ENCODE measurements at regions not wholly inside any gene's neighbourhood (a gene's known extent, or its start where the extent isn't known, plus 50 kb on each side); places are given as distances from the start of the nearest gene placed in this dataset.

DNA sequence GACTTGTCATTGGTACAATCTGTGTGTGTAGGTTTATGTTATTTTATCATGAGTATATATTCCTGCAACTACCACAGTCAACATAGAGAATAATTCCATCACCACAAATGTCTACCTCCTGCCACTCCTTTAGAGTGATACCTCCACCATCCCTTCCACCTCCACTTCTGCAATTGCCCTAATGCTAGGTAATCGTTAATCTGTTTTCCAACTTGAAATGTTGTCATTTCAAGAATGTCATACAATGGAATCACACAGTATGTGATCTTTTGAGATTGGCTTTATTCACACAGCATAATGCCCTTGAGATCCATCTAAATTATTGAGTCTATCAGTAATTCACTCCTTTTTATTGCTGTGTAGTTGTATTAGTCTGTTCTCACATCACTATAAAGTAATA lies 414.8 kb upstream of the C16orf82 start:
- DNase-seq, result no peak
- Mint-ChIP-seq H3K4me3 (no peak overlapping the region), H3K36me3 (ENCODE audit: low read depth) (no peaks in the 10 kb centered on the region), H3K9me3 (peaks cover 13% of the 10 kb centered on the region), H3K27ac (no peak overlapping the region), H3K4me1 (peaks cover 12% of the 10 kb centered on the region), H3K27me3 (peaks cover 20% of the 10 kb centered on the region)
- intact Hi-C loops (cut with micrococcal nuclease), result no loop called here

DNA sequence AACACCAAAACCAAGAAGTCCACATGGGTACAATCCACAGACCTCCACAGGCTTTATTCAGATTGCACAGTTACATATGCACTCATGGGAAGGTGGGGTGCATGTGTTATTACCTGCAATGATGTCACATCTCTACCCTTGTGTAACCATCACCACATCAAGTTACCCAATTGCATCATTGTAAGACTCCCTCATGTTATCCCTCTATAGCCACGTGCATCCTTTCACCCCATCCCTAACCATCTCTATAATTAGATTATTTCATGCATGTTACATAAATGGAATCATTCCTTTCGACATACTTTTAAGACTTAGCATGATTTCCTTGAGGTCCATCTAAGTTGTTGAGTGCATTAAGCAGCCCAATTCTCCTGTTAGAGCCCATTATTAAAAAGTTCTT lies 408.2 kb upstream of the C16orf82 start:
- no peak for DNase-seq
- intact Hi-C loops (cut with micrococcal nuclease), result no loop called here
- Mint-ChIP-seq H3K4me3 (no peak overlapping the region), H3K9me3 (peaks cover 4% of the 10 kb centered on the region), H3K27ac (no peak overlapping the region), H3K36me3 (ENCODE audit: low read depth) (no peaks in the 10 kb centered on the region), H3K27me3 (peaks cover 32% of the 10 kb centered on the region), H3K4me1 (peaks cover 3% of the 10 kb centered on the region)

DNA sequence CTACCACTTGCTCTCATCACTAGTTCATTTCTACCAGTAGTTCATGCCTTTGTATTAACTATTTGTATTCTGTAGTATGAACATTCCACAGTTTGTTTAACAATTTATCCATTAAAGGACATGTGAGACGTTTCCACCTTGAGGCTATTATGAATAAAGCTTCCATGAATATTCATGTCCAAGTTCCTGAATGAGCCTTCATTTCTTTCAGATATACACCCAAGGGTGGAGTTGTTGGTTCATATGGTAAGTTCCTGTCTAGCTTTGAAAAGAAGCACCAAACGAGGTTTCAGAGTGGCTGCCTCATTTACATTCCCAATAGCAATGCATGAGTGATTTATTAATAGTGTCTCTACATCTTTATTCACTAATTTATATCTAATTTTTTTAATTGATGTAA lies 407.8 kb upstream of the C16orf82 start:
- no peak for DNase-seq
- H3K27me3 Mint-ChIP-seq, result peaks cover 32% of the 10 kb centered on the region
- H3K27ac Mint-ChIP-seq, result no peak overlapping the region
- H3K4me1 Mint-ChIP-seq, result peaks cover 6% of the 10 kb centered on the region
- intact Hi-C loops (cut with micrococcal nuclease), result no loop called here
- no peaks in the 10 kb centered on the region for H3K36me3 Mint-ChIP-seq (ENCODE audit: low read depth)
- peaks cover 4% of the 10 kb centered on the region for H3K9me3 Mint-ChIP-seq
- H3K4me3 Mint-ChIP-seq, result no peak overlapping the region

DNA sequence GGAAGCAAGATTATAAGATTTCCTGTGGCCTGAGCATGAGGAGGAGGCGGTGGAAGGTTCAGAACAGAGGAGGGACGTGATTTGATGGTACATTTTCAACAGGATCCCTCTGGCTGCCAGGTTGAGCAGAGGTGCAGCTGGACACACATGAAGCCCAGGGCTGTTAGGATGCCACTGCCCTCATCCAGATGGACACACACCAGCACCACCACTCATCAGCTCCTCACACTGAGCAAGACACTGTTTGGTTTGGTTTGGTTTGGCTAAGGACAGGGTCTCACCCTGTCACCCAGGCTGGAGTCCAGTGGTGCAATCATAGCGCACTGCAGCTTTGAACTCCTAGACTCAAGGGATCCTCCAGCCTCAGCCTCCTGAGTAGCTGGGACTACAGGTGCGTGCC lies 402.6 kb upstream of the C16orf82 start:
- Mint-ChIP-seq H3K27ac (no peak overlapping the region), H3K36me3 (ENCODE audit: low read depth) (no peaks in the 10 kb centered on the region), H3K9me3 (peaks cover 4% of the 10 kb centered on the region), H3K4me1 (peaks cover 24% of the 10 kb centered on the region), H3K27me3 (peaks cover 12% of the 10 kb centered on the region), H3K4me3 (no peak overlapping the region)
- DNase-seq, result no peak
- intact Hi-C loops (cut with micrococcal nuclease), result loop anchor here (2.0 kb wide), 1 partner anchor 131 kb away; no protein-coding TSS in a partner anchor

DNA sequence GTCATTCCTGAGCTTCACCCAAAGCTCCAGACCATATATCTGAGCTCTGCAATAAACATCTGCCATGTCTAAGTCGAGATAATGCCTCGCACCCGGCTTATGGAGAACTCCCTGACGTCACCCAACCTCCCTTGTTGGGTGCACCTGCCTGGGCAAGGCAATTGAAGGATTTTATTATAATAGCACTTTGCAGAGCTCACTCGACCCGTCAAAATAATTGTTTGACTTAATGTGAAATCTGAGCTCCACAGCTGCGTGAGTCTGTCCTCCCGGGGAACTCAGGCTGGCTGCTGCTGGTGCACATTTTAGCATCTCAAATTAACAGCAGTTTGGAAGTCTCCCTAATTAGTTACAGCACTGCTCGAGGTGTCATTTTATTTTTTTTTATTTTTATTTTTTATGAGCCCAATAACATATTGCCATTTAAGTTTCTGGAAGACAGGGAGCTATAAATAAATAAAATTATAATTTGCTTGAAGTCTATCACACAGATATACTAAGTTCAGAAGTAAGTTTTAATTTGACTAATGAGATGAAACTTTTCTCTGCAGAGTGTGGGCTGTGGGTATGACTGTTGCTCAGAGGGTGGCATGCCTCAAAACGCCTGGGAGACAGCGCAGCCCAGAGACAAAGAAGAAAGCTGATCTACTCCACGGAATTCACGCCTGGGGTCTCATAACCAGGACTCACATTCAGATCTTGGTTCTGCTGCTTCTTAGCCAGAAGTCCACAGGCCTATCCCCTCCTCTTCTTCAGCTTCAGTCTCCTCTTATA lies 401.4 kb upstream of the C16orf82 start:
- intact Hi-C loops (cut with micrococcal nuclease), result loop anchor here (2.0 kb wide), 1 partner anchor 129 kb away; no protein-coding TSS in a partner anchor
- peak overlapping the region; percentile 18 for H3K27ac Mint-ChIP-seq

DNA sequence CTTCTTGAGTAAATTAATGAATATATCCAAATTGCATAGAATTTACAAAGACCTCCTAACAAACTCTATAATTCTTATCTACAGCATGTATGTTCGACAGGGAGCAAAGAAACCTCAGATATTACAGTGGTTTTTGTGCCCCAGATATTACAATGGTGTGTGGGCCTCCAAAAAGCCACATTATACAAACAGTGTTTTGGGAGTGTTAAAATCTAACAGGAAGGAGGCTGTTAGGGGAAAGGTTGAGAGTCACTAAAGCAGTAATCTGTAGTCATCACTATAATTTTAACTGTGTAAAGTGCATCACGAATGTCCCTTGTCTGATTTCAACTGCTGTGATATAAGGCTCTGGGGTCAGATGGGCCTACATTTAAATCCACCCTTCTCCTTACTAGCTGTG lies 400.2 kb upstream of the C16orf82 start:
- Mint-ChIP-seq H3K27ac (no peak overlapping the region), H3K9me3 (peaks cover 9% of the 10 kb centered on the region), H3K27me3 (peaks cover 7% of the 10 kb centered on the region), H3K36me3 (ENCODE audit: low read depth) (no peaks in the 10 kb centered on the region), H3K4me1 (peaks cover 35% of the 10 kb centered on the region), H3K4me3 (no peak overlapping the region)
- intact Hi-C loops (cut with micrococcal nuclease), result no loop called here
- DNase-seq, result no peak

More for the DNA sequence above, 401.4 kb upstream of the C16orf82 start:
- Mint-ChIP-seq H3K4me1 (peaks cover 31% of the 10 kb centered on the region), H3K9me3 (peaks cover 5% of the 10 kb centered on the region), H3K36me3 (ENCODE audit: low read depth) (no peaks in the 10 kb centered on the region), H3K27me3 (peaks cover 10% of the 10 kb centered on the region), H3K4me3 (peak overlapping the region; percentile 1)
- DNase-seq, result no peak

DNA sequence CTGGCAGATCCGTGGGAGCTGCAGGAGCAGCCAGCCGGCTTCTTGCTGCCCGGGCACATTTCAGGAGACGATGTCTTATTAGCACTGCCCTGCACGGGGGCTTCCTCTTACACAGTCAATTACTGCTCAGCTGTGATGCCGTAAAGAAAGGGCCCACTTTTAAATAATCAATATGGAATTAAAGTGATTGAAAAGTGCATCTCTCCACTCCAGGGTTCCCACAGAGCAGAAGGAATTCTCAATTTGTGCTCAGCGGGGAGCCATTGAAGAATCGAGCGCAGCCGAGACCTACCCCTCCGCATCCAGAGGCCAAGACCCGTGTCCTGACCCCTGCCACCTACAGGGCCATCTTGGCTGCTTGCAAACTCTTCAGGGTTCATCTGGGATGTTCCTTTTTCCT lies 399.4 kb upstream of the C16orf82 start:
- Mint-ChIP-seq H3K36me3 (ENCODE audit: low read depth) (peaks cover 4% of the 10 kb centered on the region), H3K27ac (no peak overlapping the region), H3K4me1 (peaks cover 41% of the 10 kb centered on the region), H3K27me3 (peaks cover 6% of the 10 kb centered on the region), H3K9me3 (peaks cover 14% of the 10 kb centered on the region), H3K4me3 (no peak overlapping the region)
- DNase-seq, result no peak
- intact Hi-C loops (cut with micrococcal nuclease), result no loop called here

DNA sequence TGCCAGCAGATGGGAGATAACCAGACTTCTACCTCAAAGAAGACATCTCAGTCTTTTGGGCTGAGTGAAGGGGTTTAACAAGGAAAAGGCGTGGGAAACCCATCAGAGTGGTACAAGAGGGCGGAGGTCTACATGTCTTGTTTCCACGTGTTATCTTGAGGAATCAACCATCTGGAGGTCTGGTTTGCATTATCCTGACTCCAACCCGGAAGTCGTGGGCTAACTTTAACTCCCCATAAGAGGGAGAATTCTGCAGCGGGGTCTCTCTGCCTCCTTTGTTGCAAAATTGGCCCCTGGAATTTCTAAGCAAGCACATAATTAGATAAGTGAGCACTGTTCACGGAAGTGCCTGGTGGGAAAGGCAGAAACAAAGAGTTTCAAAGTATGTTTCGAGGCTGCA lies 398.7 kb upstream of the C16orf82 start:
- intact Hi-C loops (cut with micrococcal nuclease), result no loop called here
- H3K27ac Mint-ChIP-seq, result no peak overlapping the region
- H3K4me1 Mint-ChIP-seq, result peaks cover 48% of the 10 kb centered on the region
- peaks cover 7% of the 10 kb centered on the region for H3K36me3 Mint-ChIP-seq (ENCODE audit: low read depth)
- H3K4me3 Mint-ChIP-seq, result no peak overlapping the region
- peaks cover 20% of the 10 kb centered on the region for H3K9me3 Mint-ChIP-seq
- no peak for DNase-seq
- H3K27me3 Mint-ChIP-seq, result peaks cover 7% of the 10 kb centered on the region

DNA sequence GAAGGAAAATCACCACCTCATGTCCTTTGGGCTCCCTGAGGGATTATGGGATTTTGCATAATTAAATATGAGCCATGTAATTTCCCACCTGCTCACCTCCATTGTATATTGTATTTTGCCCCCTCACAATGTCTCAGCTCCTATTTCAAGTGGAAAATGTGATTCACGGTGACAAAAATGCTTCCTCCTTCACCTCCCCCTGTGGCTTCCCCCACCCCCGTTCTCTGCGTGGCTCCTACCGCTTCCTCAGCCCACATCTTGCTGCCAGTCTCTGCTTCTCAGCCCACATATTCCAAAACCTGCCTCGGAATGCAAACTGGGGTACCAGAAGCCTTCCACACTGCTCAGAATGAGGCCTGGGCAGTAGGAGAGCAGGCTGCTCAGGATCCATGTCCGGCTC lies 394.5 kb upstream of the C16orf82 start:
- peaks cover 13% of the 10 kb centered on the region for H3K36me3 Mint-ChIP-seq (ENCODE audit: low read depth)
- DNase-seq, result peak; percentile 59
- H3K4me1 Mint-ChIP-seq, result peaks cover 33% of the 10 kb centered on the region
- intact Hi-C loops (cut with micrococcal nuclease), result loop anchor here (1.0 to 10.0 kb wide), 2 partner anchors 74 to 103 kb away; no protein-coding TSS in a partner anchor
- H3K9me3 Mint-ChIP-seq, result peaks cover 27% of the 10 kb centered on the region
- peaks cover 2% of the 10 kb centered on the region for H3K27me3 Mint-ChIP-seq
- H3K4me3 Mint-ChIP-seq, result peak overlapping the region; percentile 48
- H3K27ac Mint-ChIP-seq, result peak overlapping the region; percentile 92

DNA sequence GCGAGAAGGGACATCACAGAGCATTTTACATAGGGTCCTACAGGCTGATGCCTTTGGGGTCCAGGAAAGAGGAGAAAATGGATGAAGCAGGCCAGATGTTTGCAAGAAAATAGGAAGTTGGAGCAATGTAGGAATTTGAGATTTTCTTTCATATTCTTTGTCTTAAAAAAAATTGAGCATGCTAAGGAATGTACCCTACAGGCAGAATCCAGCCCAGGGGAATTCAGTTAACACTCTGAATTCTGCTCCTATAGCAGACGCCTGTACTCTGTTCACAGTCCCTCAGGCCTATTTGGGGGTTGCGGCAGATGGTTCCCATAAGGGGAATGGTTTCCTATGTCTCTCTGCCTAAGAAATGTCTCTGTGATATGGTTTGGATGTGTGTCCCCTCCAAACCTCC lies 393.7 kb upstream of the C16orf82 start:
- no peak for DNase-seq

DNA sequence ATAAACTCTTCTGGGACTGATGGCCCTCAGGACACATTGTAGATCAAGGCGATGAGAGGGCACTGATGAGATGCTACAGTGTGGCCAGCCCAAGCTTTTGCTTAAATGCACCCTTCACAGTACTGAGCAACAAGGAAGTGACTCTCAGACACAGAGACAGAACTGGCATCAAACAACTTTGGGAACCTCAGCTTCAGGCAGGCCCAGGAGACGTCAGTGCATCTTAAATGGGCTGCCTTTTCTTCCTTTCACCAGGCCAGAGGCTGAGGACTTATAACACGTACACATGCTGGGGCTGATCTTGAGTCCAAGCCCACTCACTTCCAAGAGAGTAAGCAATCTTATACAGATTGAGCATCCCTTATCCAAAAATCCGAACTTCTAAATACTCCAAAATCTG lies 386.1 kb upstream of the C16orf82 start:
- H3K27me3 Mint-ChIP-seq, result peaks cover 3% of the 10 kb centered on the region
- H3K4me3 Mint-ChIP-seq, result no peak overlapping the region
- intact Hi-C loops (cut with micrococcal nuclease), result no loop called here
- H3K36me3 Mint-ChIP-seq (ENCODE audit: low read depth), result no peaks in the 10 kb centered on the region
- no peaks in the 10 kb centered on the region for H3K4me1 Mint-ChIP-seq
- no peak overlapping the region for H3K27ac Mint-ChIP-seq
- no peak for DNase-seq
- peaks cover 4% of the 10 kb centered on the region for H3K9me3 Mint-ChIP-seq

More for the DNA sequence above, 393.7 kb upstream of the C16orf82 start:
- peaks cover 33% of the 10 kb centered on the region for H3K4me1 Mint-ChIP-seq
- peaks cover 13% of the 10 kb centered on the region for H3K36me3 Mint-ChIP-seq (ENCODE audit: low read depth)
- peaks cover 27% of the 10 kb centered on the region for H3K9me3 Mint-ChIP-seq
- no peak overlapping the region for H3K4me3 Mint-ChIP-seq
- H3K27me3 Mint-ChIP-seq, result peaks cover 2% of the 10 kb centered on the region
- H3K27ac Mint-ChIP-seq, result peak overlapping the region; percentile 92
- intact Hi-C loops (cut with micrococcal nuclease), result loop anchor here (10.0 kb wide), 1 partner anchor 102 kb away; no protein-coding TSS in a partner anchor

DNA sequence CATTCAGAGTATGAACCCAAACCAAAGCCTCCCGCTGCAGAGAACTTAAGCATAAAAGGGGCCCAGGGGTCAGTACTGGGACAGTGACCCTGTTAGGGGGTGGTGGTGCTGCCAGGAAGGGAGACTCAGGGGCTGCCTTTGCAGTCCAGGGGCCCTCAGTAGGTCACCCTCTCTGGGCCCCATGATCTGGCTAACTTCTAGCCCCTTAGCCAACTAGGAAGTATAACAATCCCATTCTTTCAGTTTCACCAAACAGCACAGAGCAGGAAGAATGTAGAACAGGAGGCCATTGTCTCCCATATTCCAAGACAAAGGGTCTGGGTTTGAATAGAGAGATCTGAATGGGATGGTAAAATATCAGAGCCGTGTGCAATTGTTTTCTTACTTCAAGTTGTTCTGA lies 378.6 kb upstream of the C16orf82 start:
- intact Hi-C loops (cut with micrococcal nuclease), result no loop called here
- H3K36me3 Mint-ChIP-seq (ENCODE audit: low read depth), result no peaks in the 10 kb centered on the region
- H3K27me3 Mint-ChIP-seq, result peaks cover 2% of the 10 kb centered on the region
- peaks cover 2% of the 10 kb centered on the region for H3K4me1 Mint-ChIP-seq
- DNase-seq, result no peak
- no peak overlapping the region for H3K4me3 Mint-ChIP-seq
- H3K27ac Mint-ChIP-seq, result no peak overlapping the region
- H3K9me3 Mint-ChIP-seq, result no peaks in the 10 kb centered on the region

DNA sequence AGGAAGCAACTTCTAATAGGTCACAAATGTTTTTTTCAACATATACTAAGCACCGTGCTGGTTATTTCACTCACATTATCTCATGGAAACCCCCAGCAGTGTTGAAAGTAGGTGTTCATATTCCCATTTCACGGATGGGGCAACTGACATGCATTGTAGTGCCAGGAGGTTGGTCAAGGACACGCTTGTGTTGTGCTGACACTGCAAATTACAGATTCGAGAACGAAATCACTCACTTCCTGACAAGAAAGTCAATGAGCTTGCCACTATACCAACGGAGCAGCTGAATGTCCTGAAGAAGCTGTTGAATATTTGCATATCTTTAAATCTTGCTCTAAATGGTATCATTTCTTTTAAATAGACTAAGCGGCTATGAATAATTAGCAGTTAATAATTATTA lies 378.0 kb upstream of the C16orf82 start:
- intact Hi-C loops (cut with micrococcal nuclease), result no loop called here
- DNase-seq, result no peak
- Mint-ChIP-seq H3K4me1 (peaks cover 2% of the 10 kb centered on the region), H3K4me3 (no peak overlapping the region), H3K36me3 (ENCODE audit: low read depth) (no peaks in the 10 kb centered on the region), H3K27ac (no peak overlapping the region), H3K27me3 (peaks cover under 1% of the 10 kb centered on the region), H3K9me3 (no peaks in the 10 kb centered on the region)

DNA sequence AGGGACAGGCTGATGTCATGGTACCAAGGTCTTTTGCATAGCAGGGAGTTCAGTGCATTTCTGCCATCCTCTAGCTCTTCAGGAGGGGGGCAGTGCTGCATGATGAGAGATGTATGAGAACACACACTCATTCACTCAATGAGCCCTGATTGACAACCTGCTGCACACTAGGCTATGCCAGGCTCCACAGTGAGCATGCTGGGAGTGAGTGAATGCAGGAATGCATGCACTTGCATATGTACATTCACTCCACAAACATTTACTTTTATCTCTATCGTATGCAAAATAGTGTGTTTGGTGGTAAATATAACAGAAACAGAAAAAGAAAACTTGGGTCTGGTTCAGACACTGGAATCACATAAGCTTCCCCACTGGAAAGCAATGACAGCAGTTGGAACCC lies 374.1 kb upstream of the C16orf82 start:
- H3K4me1 Mint-ChIP-seq, result peaks cover 2% of the 10 kb centered on the region
- no peak overlapping the region for H3K4me3 Mint-ChIP-seq
- no peak for DNase-seq
- intact Hi-C loops (cut with micrococcal nuclease), result no loop called here
- no peaks in the 10 kb centered on the region for H3K9me3 Mint-ChIP-seq
- H3K36me3 Mint-ChIP-seq (ENCODE audit: low read depth), result no peaks in the 10 kb centered on the region
- no peaks in the 10 kb centered on the region for H3K27me3 Mint-ChIP-seq
- no peak overlapping the region for H3K27ac Mint-ChIP-seq

DNA sequence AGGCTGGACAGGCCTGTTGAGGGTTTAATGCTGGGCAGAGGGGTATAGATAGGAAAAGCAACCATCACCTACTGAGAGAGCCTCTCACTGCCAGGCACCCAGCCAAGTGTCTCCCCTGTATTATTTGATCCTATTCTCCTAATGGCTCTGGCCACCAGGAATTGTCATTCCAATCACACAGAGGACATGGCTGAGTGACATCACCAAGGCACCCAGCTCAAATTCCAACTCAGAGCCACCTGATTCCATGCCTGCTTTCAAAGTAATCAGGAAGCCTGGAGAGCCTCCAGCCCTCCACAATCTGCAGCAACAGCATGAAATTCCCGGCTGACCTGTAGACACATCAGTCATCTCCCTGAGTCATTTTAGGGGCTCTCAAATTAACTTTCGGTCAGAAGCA lies 368.9 kb upstream of the C16orf82 start:
- DNase-seq, result no peak
- intact Hi-C loops (cut with micrococcal nuclease), result no loop called here
- H3K27ac Mint-ChIP-seq, result no peak overlapping the region
- peaks cover 7% of the 10 kb centered on the region for H3K9me3 Mint-ChIP-seq
- no peak overlapping the region for H3K4me3 Mint-ChIP-seq
- H3K36me3 Mint-ChIP-seq (ENCODE audit: low read depth), result no peaks in the 10 kb centered on the region
- no peaks in the 10 kb centered on the region for H3K4me1 Mint-ChIP-seq
- H3K27me3 Mint-ChIP-seq, result peaks cover 4% of the 10 kb centered on the region

Data from activated CD4-positive, alpha-beta T cell treated with anti-CD3 and anti-CD28 coated beads, Interleukin-2, amount 10 ng/mL, durations not matched to agents 24 days and 14 days (primary cell).